H1 (cell line): ENCODE measurements at regions not wholly inside any gene's neighbourhood (a gene's known extent, or its start where the extent isn't known, plus 50 kb on each side); places are given as distances from the start of the nearest gene placed in this dataset.
A peak's percentile ranks its signal among the peaks of the same experiment; 100 is the strongest.

Source experiments
- CTCF ChIA-PET: fragments of 300-600 bp; sonication (Branson Sonifier 250); formaldehyde crosslinking; loops from one replicate; lab custom pipeline; 2021; ENCODE audit not compliant: partially characterized antibody; lab: Charles Lee
- POLR2A ChIA-PET: fragments of 300-600 bp; sonication (Branson Sonifier 250); formaldehyde crosslinking; loops from one replicate; lab custom pipeline; 2021; ENCODE audit warnings: inconsistent platforms; ENCODE audit not compliant: partially characterized antibody; lab: Charles Lee
- DNase-seq, 2 experiments: peaks; one replicate each; pipeline versions ENCODE4 v3.0.0 to v3.0.0-alpha.2; 2010 to 2022; ENCODE audit warnings: low spot score in 2 of 2, low read depth in 1 of 2, mixed read lengths in 1 of 2
- FAIRE-seq: peaks from 2 replicates; lab custom pipeline; 2011; peaks lifted over from hg19 to GRCh38; lab: Jason Lieb, UNC
- H2AFZ ChIP-seq: 2 replicates; pipeline ENCODE4 v1.8.1; 2012; ENCODE audit warnings: low read length, inconsistent platforms
- H2AK5ac ChIP-seq: 2 replicates; pipeline ENCODE4 v1.6.1; 2013; ENCODE audit warnings: low read depth, low read length
- H2BK120ac ChIP-seq: replicated peaks from 2 replicates; pipeline ENCODE3; 2013; ENCODE audit warnings: low read depth, low read length, inconsistent platforms
- H2BK12ac ChIP-seq: 2 replicates; pipeline ENCODE4 v1.6.1; 2013; ENCODE audit warnings: low read depth, low read length
- H2BK15ac ChIP-seq: 2 replicates; pipeline ENCODE4 v1.6.1; 2013; ENCODE audit warnings: low read length
- H2BK20ac ChIP-seq: 2 replicates; pipeline ENCODE4 v1.6.1; 2013; ENCODE audit warnings: low read length
- H2BK5ac ChIP-seq: 2 replicates; pipeline ENCODE4 v1.6.1; 2013; ENCODE audit warnings: low read depth, low read length
- H3K14ac ChIP-seq: 2 replicates; pipeline ENCODE4 v1.6.1; 2013; ENCODE audit warnings: inconsistent platforms; ENCODE audit not compliant: insufficient read length
- H3K18ac ChIP-seq: 2 replicates; pipeline ENCODE4 v1.6.1; 2013; ENCODE audit warnings: low read length; ENCODE audit errors: extremely low read depth
- H3K23ac ChIP-seq: 2 replicates; pipeline ENCODE4 v1.6.1; 2013; ENCODE audit warnings: inconsistent platforms; ENCODE audit not compliant: insufficient read length
- H3K23me2 ChIP-seq: 2 replicates; pipeline ENCODE4 v1.6.1; 2013; ENCODE audit warnings: low read depth, low read length
- H3K27ac ChIP-seq: 2 replicates; pipeline ENCODE4 v1.6.1; 2011; ENCODE audit warnings: low read depth, low read length, inconsistent platforms
- H3K27me3 ChIP-seq, 4 experiments: replicated peaks in 1 of 4; 1 replicate in 1 of 4; 2 replicates in 3 of 4; pipeline versions ENCODE4 v1.6.1 to v1.8.1; 2011 to 2013; ENCODE audit warnings: low read length in 3 of 4, mild to moderate bottlenecking in 3 of 4, inconsistent platforms in 2 of 4, mixed read lengths in 2 of 4, moderate library complexity in 1 of 4; ENCODE audit not compliant: control insufficient read depth in 3 of 4, insufficient read depth in 3 of 4; ENCODE audit errors: extremely low read depth in 1 of 4
- H3K36me3 ChIP-seq, 4 experiments: 2 replicates each; pipeline versions ENCODE4 v1.6.1 to v1.8.1; 2011 to 2013; ENCODE audit warnings: mild to moderate bottlenecking in 4 of 4, low read length in 3 of 4, moderate library complexity in 2 of 4, control low read depth in 1 of 4, inconsistent platforms in 1 of 4; ENCODE audit not compliant: insufficient read depth in 4 of 4, control insufficient read depth in 2 of 4
- H3K4ac ChIP-seq: replicated peaks from 2 replicates; pipeline ENCODE3; 2013; ENCODE audit warnings: low read length, low read depth, mixed read lengths, inconsistent platforms; ENCODE audit not compliant: insufficient read length
- H3K4me1 ChIP-seq, 4 experiments: replicated peaks in 1 of 4; 1 replicate in 1 of 4; 2 replicates in 3 of 4; pipeline versions ENCODE4 v1.6.1 to v1.8.1; 2011 to 2013; ENCODE audit warnings: low read length in 3 of 4, inconsistent platforms in 2 of 4, mixed read lengths in 1 of 4; ENCODE audit not compliant: insufficient read depth in 4 of 4, control insufficient read depth in 3 of 4
- H3K4me2 ChIP-seq, 2 experiments: 2 replicates each; pipeline versions ENCODE4 v1.6.1 to v1.8.1; 2011 to 2013; ENCODE audit warnings: low read depth in 2 of 2, low read length in 2 of 2, control low read depth in 1 of 2, inconsistent platforms in 1 of 2, mild to moderate bottlenecking in 1 of 2; ENCODE audit not compliant: insufficient read depth in 1 of 2
- H3K4me3 ChIP-seq, 4 experiments: fragments of 200-600, 300-600 bp in 1 of 4; sonication (generic), shearing (Covaris generic), sonication (Bioruptor Twin) in 1 of 4; 2 replicates each; pipeline versions ENCODE4 v1.5.1 to v1.8.1; 2011 to 2016; ENCODE audit warnings: low read length in 4 of 4, low read depth in 3 of 4, control low read depth in 2 of 4, inconsistent platforms in 2 of 4, mild to moderate bottlenecking in 2 of 4, mixed read lengths in 1 of 4, moderate library complexity in 1 of 4; ENCODE audit not compliant: insufficient read depth in 2 of 4; ENCODE audit errors: extremely low read depth in 1 of 4
- H3K56ac ChIP-seq: replicated peaks from 2 replicates; pipeline ENCODE3; 2013; ENCODE audit warnings: low read depth, mild to moderate bottlenecking, mixed read lengths, low read length, inconsistent platforms; ENCODE audit not compliant: insufficient read length
- H3K79me1 ChIP-seq: 2 replicates; pipeline ENCODE4 v1.6.1; 2013; ENCODE audit warnings: low read depth, low read length, control low read depth
- H3K79me2 ChIP-seq, 2 experiments: 2 replicates each; pipeline versions ENCODE4 v1.6.1 to v1.8.1; 2012 to 2013; ENCODE audit warnings: low read length in 2 of 2, mild to moderate bottlenecking in 2 of 2, inconsistent platforms in 1 of 2; ENCODE audit not compliant: insufficient read depth in 2 of 2, control insufficient read depth in 1 of 2
- H3K9ac ChIP-seq, 4 experiments: replicated peaks in 1 of 4; 1 replicate in 1 of 4; 2 replicates in 3 of 4; pipeline versions ENCODE4 v1.6.1 to v1.8.1; 2011 to 2013; ENCODE audit warnings: low read depth in 3 of 4, low read length in 3 of 4, control low read depth in 2 of 4, mild to moderate bottlenecking in 2 of 4, moderate library complexity in 2 of 4, inconsistent platforms in 1 of 4; ENCODE audit errors: extremely low read depth in 1 of 4
- H3K9me3 ChIP-seq, 2 experiments: 2 replicates each; pipeline versions ENCODE4 v1.6.1 to v1.8.1; 2012 to 2013; ENCODE audit warnings: mild to moderate bottlenecking in 2 of 2, moderate library complexity in 2 of 2, control low read depth in 1 of 2, inconsistent platforms in 1 of 2, low read depth in 1 of 2, low read length in 1 of 2, mixed read lengths in 1 of 2; ENCODE audit not compliant: insufficient read depth in 2 of 2
- H4K20me1 ChIP-seq, 2 experiments: replicated peaks in 1 of 2; 2 replicates each; pipeline versions ENCODE3 to v1.8.1; 2011 to 2013; ENCODE audit warnings: inconsistent platforms in 2 of 2, low read length in 2 of 2, mild to moderate bottlenecking in 1 of 2; ENCODE audit not compliant: insufficient read depth in 2 of 2, control insufficient read depth in 1 of 2
- H4K5ac ChIP-seq: 2 replicates; pipeline ENCODE4 v1.6.1; 2013; ENCODE audit warnings: low read length, low read depth, mixed read lengths, inconsistent platforms; ENCODE audit not compliant: insufficient read length
- H4K8ac ChIP-seq: 2 replicates; pipeline ENCODE4 v1.8.0; 2013; ENCODE audit warnings: mild to moderate bottlenecking, moderate library complexity, low read length, inconsistent platforms; ENCODE audit not compliant: insufficient read depth; ENCODE audit errors: extremely low read depth
- H4K91ac ChIP-seq: replicated peaks from 2 replicates; pipeline ENCODE3; 2013; ENCODE audit warnings: low read length, mixed read lengths, inconsistent platforms; ENCODE audit not compliant: insufficient read length
- EZH2 ChIP-seq: fragments of 200-600 bp; sonication (generic); IDR thresholded peaks from 2 replicates; pipeline ENCODE4 v1.7.1; 2012; ENCODE audit warnings: low read depth, mild to moderate bottlenecking, moderate library complexity, low read length, inconsistent platforms; ENCODE audit not compliant: severe bottlenecking
- KDM1A ChIP-seq: fragments of 200-600, 300-600 bp; sonication (generic); IDR thresholded peaks from 2 replicates; pipeline ENCODE4 v1.7.1; 2016; ENCODE audit warnings: mild to moderate bottlenecking, low read length, borderline replicate concordance
- RBBP5 ChIP-seq: IDR thresholded peaks from 2 replicates; pipeline ENCODE4 v1.7.1; 2012; ENCODE audit warnings: low read depth, mild to moderate bottlenecking, inconsistent platforms, low read length, moderate library complexity, borderline replicate concordance
- SP2 ChIP-seq: IDR thresholded peaks from 2 replicates; pipeline ENCODE4 v1.6.1; 2012; ENCODE audit warnings: mild to moderate bottlenecking, low read length, inconsistent platforms
- YY1 ChIP-seq: IDR thresholded peaks from 2 replicates; pipeline ENCODE4 v1.6.1; 2011; ENCODE audit warnings: low read depth, mild to moderate bottlenecking, low read length
- WGBS, 2 experiments: shearing (Covaris generic) in 1 of 2; methylation state at CpG; one replicate each; pipeline versions ENCODE4 v1.1.6 to v1.1.7; 2013 to 2015; ENCODE audit warnings: low lambda C conversion rate in 2 of 2, mixed read lengths in 2 of 2, inconsistent platforms in 1 of 2, low coverage in 1 of 2, missing lambda C conversion rate in 1 of 2; ENCODE audit not compliant: insufficient replicate concordance in 2 of 2, insufficient coverage in 1 of 2, insufficient read length in 1 of 2; ENCODE audit errors: extremely low coverage in 1 of 2, missing lambda C conversion rate in 1 of 2; 5-methylcytosine and 5-hydroxymethylcytosine counted together

GRCh38 chr18:27724362-27724761, 452.6 kb downstream of the CDH2 start:
- no peak overlapping the region for H3K23ac ChIP-seq
- H2BK20ac ChIP-seq: no peak overlapping the region
- H3K14ac ChIP-seq: no peak overlapping the region
- 0 out of 2 replicates have a peak overlapping the region, but pooled peaks have one; percentile 23 for H2AFZ ChIP-seq
- H3K27ac ChIP-seq: no peak overlapping the region
- ChIA-PET POLR2A (no interaction called here), CTCF (interaction anchor here (0.7 to 1.5 kb wide), 3 partner anchors 26 to 241 kb away, joined by 3 to 4 read pairs (median 3); no protein-coding TSS in a partner anchor)
- no peak overlapping the region for H3K4me2 ChIP-seq
- H3K4me1 ChIP-seq: peaks cover 0 to 6% (median 4%) of the 10 kb centered on the region in 4 experiments; a peak in 3 of 7 replicates
- H3K4me3 ChIP-seq: no peak overlapping the region
- WGBS, 2 experiments: 88% methylated on average over 2 of the region's 2 CpGs; no CpG with 5 or more reads in 1 of the 2 experiments
- H2BK5ac ChIP-seq: no peak overlapping the region
- H3K27me3 ChIP-seq: no peaks in the 10 kb centered on the region
- H4K8ac ChIP-seq: no peak overlapping the region
- no peak overlapping the region for H2BK15ac ChIP-seq
- FAIRE-seq (peak; percentile 7), DNase-seq (no peak)
- no peak overlapping the region for H3K56ac ChIP-seq
- no peaks in the 10 kb centered on the region for H3K79me2 ChIP-seq
- no peak overlapping the region for H3K9ac ChIP-seq
- no peak overlapping the region for H2BK120ac ChIP-seq
- peaks cover 3 to 12% of the 10 kb centered on the region in 2 experiments; a peak in 2 of 4 replicates for H3K9me3 ChIP-seq
- H4K20me1 ChIP-seq: no peaks in the 10 kb centered on the region
- H4K5ac ChIP-seq: no peak overlapping the region
- H3K4ac ChIP-seq: no peak overlapping the region
- H4K91ac ChIP-seq: no peak overlapping the region
- no peaks in the 10 kb centered on the region for H3K79me1 ChIP-seq
- no peak overlapping the region for H2BK12ac ChIP-seq
- TF ChIP-seq YY1: no peak
- no peak for TF ChIP-seq RBBP5
- no peak for TF ChIP-seq SP2
- TF ChIP-seq EZH2: no peak
- no peak for TF ChIP-seq KDM1A
- no peak overlapping the region for H2AK5ac ChIP-seq
- no peaks in the 10 kb centered on the region for H3K36me3 ChIP-seq
- no peak overlapping the region for H3K18ac ChIP-seq
- no peaks in the 10 kb centered on the region for H3K23me2 ChIP-seq
